ENCODE measurements at regions not wholly inside any gene's neighbourhood (a gene's known extent, or its start where the extent isn't known, plus 50 kb on each side); places are given as distances from the start of the nearest gene placed in this dataset.
"Not testable (repeated sequence)": the region's sequence is repeated elsewhere in the genome, so short reads cannot be mapped to it uniquely, and the experiment has no call there.

DNA sequence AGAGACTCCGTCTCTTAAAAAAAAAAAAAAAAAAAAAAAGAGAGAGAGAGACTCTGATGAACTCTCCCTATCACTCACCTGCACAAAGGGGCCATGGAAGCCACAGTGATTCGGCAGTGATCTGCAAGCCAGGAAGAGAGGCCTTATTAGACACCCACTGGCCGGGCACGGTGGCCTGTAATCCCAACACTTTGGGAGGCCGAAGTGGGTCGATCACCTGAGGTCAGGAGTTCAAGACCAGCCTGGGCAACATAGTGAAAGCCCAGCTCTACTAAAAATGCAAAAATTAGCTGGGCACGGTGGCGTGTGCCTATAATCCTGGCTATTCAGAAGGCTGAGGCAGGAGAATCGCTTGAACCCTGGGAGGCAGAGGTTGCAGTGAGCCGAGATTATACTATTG is 198.5 kb upstream of the WSCD1 start:
- DNase-seq = no peak

DNA sequence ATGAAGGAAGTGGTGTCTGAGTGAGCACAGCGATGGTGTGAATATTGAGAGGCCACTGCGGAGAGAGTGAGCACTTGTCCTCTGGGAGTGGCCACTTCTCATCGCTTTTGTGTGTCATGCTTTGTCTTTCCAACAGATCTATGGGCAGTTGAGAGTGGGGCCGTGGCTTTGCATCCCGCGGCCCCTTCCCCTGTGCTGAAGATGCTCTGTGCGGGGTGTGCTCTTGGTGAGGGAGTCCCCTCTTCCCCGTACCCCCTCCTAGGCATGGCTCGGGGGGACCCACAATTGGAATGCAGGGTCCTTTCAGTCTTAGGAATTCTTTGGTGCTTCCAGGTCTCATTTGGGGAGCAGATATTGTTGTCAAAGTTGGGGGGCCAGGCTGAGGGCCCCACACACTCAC is 197.3 kb upstream of the WSCD1 start:
- DNase-seq = no peak

DNA sequence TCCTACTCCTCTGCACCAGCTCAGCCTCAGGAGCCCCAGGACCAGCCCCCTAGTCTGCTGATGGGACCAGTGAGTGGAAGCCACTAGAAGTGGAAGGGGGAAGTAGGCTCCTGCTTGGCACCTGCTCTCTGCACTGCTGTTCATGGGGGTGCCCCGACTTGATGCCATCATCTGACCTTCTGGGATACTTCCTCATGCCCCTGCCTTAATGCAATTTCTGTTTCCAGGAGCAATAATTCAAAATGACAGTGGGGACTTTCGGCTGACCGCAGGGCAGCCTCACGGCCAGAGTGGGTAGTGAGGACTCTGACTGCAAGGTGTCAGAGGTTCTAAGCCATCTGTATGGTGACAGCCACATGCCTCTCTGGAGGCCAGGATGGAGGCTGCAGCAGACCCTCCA is 196.4 kb upstream of the WSCD1 start:
- DNase-seq = no peak

DNA sequence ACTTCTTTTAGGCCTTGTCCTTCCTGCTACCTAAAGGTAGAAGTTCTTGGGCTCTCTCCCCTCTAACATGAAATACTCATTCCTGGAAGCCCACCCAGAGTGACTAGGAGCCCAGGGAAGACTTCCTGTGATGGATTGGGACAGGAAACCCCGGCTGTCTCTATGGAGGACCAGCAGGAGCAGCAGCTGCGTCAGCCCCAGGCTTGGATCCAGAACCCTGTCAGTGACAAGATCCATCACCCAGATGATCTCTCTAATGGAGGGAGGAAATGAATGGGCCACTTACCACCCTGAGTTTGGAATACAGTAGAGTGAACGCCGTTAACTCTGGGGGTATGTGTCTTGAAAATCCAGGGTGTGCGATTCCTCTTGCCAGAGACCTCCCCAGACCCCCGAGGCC is 195.7 kb upstream of the WSCD1 start:
- no peak for DNase-seq

DNA sequence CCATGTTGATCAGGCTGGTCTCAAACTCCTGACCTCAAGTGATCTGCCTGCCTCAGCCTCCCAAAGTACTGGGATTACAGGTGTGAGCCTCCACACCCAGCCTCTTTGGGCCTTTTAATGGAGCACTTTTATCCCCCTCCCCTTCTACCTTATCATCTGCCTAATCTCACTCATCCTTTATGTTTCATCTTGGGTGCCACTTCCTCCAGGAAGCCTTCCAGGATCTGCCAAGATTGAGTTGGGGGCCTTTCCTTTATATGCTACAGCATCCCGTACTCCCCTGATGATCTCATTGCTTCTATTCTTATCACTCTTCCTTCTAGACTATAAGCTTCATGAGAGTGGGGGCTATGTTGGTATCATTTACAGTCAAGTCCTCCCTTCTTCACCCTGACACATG is 192.8 kb upstream of the WSCD1 start:
- DNase-seq = no peak

DNA sequence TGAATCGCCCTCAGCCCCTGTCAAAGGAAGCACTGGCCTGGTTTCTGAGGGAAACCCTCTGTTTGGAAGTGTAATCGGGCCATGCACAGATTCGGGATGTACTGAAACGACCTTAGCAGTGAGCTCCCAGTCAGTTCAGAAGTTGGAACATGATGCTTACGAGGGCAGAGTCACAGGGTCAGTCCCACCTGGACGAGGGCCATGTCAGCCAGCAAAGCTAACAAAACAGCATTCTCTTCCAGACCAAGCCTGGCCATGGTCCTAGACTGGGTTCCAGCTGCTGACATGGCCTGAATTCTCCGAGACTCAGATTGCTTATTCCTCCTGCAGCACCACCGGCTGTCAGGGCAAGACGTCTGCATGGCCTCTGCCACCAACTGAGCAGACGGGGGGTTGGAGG is 192.2 kb upstream of the WSCD1 start:
- no peak for DNase-seq

DNA sequence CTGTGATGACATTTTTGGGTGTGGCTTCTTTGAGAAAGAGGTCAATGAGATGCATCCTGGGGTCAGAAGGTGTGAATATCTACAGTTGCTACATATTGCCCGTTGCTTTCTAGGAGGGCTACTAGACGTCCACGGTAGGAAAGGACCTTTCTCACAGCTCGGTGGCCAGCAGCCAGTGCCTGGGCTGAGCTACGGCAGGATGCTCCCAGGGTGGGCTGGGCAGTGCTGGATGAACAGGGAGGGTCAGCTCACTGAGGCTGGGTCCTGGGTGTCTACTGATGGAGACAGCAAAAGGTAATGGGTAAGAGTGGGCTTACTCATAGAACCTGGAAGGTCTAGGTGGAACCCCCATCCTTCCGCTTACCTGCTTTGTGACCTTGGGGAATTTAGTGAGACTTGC is 188.3 kb upstream of the WSCD1 start:
- no peak for DNase-seq

DNA sequence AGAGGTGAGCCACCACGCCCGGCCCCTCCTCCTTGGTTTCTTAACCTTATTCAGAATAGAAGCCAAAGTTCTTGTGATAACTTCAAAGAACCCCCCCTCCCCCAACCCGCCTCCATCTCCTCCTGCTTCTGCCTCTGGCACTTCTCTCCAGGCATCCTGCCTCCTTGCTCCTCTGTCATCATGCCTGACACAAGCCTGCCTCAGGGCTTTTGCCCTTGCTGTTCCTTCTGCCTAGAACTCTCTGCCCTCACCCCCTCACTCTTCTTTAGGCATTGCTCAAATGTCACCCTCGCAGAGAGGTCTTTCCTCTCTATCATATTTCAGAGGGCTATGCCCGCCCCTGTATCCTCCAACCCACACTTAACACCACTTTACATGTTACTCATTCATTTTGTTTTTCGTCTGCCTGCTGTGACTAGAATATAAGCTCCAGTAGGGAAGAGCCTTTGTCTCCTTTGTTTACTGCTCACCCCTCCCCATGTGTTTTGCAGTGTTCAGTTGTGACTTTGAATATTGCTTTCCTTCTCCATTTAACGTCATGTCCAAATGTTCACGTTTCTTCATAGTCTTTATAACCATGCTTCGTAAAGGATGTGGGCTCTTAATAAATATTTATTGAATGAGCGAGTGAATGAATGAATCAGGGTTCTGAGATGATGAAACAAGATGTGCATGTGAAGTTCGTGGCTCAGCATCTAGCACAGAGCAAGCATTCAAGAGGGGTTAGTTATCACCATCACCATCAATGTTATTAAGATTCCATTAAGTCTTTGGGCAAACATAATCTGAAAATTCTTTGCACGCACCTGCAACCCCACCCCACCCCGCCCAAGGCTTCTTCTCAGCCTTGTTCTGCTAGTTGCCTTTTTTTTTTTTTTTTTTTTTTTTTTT is 186.2 kb upstream of the WSCD1 start:
- no peak for DNase-seq

DNA sequence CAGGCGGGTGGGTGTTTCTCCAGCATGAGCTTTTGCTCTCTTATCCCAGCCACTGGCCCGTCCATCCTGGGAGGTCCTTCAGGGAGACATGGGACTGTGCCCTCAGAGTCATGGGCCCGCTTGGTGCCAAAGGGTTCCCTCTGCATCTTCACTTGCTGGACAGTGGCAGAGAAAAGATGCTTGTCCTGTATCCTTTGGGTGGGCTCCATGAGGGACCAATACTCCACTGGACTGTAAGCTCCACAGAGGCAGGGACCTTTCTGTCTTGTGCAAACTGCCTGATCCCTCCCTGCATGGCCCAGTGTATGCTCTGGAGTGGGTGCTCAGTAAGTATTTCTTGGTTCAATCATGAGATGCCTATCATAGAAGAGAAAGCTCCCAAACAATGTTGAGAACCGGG is 184.8 kb upstream of the WSCD1 start:
- DNase-seq = no peak

DNA sequence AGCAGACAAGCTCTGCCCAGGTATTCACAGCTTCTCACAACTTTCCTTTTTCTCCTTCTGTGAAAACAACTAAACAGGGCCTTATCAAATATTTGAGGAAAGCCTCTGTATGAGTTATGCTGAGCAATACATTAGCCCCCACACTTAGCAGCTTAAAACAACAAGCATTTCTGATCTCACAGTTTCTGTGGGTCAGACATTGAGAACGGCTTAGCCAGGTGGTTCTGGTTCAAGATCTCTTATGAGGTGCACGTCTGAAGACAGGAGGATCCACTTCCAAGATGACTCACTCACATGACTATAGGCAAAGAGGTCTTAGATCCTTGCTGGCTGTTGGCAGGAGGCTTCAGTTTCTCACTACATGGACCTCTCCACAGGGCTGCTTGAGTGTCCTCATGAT is 181.4 kb upstream of the WSCD1 start:
- no peak for DNase-seq

DNA sequence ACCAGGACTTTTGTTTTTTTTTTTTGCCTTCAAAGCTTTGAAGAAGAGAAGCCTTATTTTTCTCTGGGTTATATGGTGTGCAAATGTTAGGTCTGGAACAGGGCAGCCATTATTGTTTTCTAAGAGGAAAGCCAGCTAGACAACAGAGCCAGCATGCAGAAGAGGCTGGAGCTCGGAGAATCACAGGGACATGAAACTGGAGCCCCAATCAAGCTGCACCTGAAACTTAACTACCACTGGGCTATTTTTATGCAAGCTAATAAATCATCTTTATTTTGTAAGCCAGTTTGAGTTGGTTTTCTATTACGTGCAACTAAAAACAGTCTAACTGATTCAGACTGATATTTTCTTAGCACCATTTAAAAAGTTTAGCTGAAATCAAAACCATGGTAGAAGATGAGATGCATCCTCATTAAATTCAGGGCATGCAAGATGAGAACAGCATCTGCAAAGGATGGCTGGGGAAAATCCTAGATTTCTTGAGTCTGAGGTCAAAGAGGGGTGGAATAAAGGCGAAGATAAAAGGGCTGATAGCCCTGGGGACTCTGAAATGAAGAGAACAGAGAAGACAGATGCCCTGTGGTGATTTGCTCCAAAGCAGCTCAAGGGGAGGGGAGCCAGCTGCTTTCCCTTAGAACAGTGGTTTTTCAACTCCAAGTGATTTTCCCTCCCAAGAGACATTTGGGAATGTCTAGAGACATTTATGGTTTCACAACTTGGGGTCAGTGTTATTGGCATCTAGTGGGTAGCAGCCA is 177.1 kb upstream of the WSCD1 start:
- DNase-seq = no peak

DNA sequence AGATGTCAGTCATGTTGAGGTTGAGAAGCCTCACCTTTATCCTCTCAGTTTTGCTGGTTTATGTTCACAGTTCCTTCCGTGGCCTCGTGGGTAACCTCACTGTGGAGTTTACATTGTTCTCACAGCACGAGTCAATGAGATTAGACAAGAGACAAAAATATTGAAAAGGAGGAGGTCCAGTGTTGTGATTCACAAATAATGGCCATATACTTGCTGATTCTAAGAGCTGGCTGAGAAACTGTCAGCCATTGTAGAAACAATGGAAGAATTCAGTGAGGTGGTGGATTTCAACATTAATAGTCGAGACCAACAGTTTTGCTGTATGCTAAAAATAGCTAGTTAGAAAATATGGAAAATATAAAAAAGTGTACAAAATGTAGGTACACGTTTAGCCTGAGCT is 176.4 kb upstream of the WSCD1 start:
- no peak for DNase-seq

DNA sequence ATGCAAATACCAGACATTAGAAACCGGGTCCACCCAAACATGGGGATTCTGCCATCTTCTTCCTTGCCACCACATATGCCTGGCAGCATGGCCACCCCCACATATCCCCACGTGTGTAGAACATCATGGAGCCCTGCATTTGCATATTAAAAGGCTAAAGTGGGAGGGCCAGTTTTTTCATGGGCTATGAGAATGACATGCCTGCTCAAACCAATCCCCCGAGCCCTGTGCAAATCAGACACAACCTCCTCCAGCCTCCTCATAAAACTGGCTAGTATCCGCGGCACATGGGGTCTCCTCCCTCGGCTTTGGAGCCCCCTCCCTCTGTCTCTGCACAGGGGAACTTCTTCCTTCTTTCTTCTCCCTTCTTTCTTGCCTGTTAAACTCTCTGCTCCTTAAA is 174.9 kb upstream of the WSCD1 start:
- no peak for DNase-seq

DNA sequence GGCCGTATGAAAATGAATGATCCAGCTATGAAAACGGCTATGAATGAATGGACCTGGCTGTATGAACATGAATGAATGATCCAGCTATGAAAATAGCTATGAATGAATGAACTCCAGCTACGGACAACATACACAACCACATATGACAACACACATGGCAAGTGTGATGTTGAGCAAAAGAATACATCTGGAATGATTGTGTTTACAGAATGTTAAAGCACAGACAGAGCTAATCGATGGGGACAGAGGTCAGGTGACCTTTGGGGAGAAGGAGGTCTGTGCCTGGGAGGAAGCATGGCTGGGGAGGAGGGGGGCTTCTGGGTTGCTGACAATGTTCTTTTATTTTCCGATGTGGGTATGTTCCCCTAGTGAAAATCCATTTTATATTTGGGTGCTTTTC is 174.0 kb upstream of the WSCD1 start:
- DNase-seq = no peak

DNA sequence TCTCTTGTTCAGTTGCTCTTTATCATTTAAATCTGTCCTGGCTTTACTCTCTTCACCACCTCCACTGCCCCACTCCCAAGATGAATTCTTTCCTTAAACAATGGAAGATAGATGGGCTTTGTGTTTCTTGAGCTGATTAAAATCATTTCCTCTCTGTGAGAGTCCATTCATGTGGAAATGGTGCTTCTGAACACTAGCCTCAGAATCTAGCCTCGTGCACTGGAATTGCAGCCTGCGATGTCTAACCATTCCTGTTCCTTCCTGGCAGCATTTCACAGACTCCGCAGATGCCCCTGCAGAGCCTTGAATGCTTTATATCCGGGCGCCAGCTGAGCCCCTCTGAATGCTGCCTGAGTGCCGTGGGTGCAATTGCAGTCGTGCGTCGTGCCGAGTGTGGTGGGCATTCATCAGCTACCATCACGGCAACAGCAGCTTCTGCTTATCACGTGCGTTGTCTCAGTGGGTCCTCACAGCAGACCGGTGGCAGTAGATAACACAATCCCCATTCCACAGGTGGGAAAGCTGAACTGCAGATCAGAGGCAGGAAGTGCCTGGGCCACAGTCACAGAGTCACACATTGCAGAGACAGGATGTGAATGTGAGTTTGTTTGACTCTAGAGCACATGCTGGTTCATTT is 172.8 kb upstream of the WSCD1 start:
- DNase-seq = no peak

DNA sequence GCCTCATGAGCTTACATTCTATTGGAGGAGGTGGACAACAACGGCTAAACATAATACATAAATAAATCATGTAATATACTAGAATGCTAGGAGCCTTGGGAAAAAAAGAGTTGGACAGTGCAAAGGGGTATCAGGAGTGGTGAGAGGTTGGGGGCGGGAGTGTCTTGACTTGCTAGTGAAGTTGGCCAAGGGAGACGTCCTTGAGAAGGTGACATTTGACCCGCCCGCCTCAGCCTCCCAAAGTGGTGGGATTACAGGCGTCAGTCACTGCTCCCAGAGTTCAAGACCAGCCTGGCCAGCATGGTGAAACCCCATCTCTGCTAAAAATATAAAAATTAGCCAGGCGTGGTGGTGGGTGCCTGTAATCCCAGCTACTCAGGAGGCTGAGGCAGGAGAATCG is 172.2 kb upstream of the WSCD1 start:
- not testable (repeated sequence) for DNase-seq

DNA sequence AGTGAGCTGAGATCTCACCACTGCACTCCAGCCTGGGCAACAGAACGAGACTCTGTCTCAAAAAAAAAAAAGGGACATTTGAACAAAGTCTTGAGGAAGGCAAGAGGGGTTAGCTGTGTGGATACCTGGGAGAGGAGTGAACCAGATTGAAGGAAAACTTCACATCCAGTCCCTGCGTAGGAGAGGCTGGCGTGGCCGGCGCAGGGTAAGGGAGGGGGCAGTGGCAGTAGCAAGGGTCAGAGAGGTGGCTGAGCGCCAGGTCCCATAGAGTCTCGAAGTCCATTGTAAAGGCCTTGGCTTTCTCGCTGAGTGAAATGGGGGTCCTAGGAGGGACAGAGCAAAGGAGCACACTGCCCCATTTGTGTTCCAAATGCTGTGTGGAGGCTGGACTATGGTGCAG is 171.8 kb upstream of the WSCD1 start:
- DNase-seq = no peak

DNA sequence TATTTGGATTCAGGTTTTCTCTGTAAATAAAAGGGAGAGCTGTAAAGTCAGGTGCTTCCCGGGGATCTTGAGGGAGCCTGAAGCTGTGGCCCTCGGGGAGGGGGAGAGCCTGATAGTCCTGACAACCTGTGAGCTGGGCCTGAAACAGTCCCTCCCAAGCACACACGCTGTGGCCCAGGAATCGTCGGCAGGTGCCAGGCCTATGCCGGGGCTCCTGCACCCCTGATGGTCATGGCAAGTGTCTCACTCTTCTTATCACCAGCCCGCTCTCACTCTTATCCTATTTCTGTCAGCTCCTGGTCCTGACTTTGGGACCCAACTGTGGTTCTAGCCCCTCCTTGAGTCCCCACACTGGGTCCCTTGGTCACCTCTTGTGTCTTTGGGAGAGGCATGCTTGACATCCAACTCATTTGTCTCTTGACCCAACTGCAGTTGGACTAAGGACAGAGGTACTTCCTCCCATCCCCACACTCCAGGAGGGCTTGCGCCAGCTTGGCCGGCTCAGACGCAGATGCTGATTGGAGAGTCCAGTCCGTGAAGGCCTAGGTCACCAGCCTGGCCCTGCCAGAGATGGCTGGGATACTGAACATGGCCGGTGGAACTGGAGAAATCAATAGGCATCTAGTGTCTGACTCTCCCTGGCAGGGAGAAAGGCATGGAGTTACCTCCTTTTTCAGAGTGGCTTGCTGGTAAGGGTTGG is 170.5 kb upstream of the WSCD1 start:
- no peak for DNase-seq

DNA sequence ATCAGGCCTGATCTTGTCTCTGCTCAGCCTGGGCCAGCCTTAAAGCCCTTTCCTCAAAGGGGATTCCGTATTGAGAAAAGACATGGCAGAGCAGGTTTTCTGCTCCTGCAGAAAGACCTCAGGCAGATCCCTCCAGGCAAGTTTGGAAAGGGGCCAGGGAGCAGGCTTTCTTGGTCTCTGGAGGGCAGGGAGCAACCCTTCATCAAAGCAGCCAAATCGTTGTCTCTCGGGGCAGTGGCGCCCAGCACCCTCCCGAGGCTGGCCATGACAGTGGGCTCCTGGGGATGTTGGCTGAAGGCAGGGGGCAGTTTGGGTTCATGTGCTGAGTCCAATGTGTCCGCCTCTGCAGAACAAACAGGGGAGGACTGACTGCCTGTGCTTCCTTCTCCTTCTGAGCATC is 168.4 kb upstream of the WSCD1 start:
- no peak for DNase-seq

DNA sequence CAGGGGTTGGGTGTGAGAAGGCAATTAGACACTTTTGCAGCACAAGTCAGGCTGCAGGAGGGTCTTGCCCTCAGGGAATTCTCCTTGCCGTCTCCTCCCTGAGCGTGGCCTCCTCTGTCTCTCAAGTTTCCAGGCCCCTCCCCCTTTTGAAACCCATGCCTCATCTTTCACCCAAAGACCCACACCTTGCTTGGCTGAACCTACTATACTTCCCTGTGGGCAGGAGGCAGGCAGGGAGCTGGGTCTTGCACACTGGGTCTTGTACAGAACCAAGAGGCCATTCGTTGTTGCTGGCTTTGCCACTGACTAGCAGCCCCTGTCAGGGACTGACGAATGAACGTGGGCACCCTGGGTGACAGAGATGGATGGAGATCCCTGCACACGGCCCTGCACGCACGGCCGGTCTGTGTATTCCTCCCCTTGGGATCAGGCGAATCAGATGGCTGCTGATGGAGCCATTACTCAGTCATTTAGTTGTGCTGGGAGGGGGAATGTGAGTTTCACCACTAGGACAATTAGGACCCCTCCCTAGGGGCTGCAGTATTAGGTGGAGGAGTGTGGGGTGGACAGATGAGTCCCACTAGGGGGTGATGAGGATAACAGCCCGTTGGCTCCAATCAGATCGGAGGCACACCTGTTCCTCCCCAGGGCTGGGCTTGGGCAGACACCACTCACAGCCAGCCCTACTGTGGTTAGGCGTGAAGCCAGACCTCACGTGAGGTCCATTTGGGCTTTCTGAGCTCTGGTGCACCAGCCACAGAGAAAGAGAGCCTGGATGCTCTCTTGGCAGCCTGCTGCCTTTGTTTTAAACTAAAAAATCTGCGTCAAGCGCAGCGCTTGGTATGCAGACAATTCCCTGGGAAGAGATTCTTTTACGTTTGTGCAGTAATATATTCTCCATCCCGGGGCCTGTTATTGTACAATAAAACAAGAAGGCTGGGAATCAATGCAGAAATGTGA is 167.7 kb upstream of the WSCD1 start:
- DNase-seq = no peak

DNA sequence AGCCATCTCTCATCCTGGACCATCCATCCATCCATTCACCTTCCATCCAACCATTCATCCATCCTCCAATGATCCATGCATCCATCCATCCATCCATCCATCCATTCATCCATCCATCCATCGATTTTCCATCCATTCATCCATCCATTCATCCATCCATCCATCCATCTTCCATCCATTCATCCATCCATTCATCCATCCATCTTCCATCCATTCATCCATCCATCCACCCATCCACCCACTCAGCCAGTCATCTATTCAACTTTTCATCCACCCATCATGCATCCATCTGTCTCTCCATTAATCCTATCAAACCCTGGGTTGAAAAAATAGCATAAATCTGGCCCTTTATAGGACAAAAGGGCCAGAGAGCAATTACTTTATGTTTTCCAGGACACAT is 158.3 kb upstream of the WSCD1 start:
- no peak for DNase-seq

DNA sequence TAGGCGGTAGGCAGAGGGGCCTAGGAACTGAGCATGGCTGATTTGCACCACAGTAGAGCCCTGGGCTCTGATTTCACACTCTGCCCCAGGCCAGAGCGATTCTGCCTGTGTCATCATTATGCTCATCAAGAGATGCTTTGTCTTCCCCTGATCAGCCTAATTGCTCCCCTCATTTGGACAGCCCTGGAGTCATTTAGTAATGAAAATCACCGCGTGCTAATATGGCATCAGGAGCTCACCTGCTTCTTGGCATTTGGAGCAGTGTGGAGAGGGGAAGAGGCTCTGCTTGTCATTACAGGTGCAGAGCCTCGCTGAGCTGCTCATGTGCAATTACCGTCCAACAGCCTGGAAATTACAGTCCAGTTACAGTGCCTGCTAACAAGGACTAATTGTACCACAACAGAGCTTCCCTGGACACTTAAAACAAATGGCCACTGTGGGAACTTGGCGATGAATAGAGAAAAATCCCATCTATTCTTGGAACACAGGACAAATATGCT is 157.1 kb upstream of the WSCD1 start:
- DNase-seq = no peak

Measured in suppressor macrophage treated with lipopolysaccharide for 4 hours (primary cell).